HG02588 (cell line): ENCODE measurements at regions not wholly inside any gene's neighbourhood (a gene's known extent, or its start where the extent isn't known, plus 50 kb on each side); places are given as distances from the start of the nearest gene placed in this dataset.

Source experiments
- ATAC-seq: cut with Tn5 transposase; IDR thresholded peaks from one replicate; pipeline ENCODE4 v1.9.1; 2021; ENCODE audit warnings: mild to moderate bottlenecking, moderate library complexity; ENCODE audit not compliant: unreplicated experiment

GRCh38 chr11:104538313-104538712 lies 359.9 kb downstream of the CASP12 start:
- ATAC-seq: no peak

GRCh38 chr11:104534278-104534677 lies 364.0 kb downstream of the CASP12 start:
- no peak for ATAC-seq

DNA sequence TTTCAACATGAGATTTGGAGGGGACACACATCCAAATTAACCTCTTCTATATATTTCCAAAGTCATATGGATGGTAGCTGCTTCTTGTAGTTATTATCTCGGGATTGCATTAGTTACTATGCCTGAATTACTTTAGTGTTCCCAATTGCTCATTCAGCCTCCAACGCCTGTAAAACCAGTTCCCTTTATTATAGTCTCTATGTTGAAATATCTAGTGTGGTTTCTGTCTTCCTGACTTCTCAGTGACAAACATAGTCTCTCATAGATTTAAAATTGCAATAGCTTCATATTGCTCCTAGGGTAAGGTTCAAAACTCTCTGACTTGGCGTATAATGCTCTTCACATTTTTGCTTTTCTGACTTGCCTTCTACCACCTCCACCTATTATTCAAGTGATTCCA lies 366.4 kb downstream of the CASP12 start:
- ATAC-seq: no peak

GRCh38 chr11:104531075-104531474 lies 367.1 kb upstream of the PDGFD start:
- no peak for ATAC-seq

GRCh38 chr11:104529906-104530305 lies 366.0 kb upstream of the PDGFD start:
- no peak for ATAC-seq

- ATAC-seq: no peak
Observed at GRCh38 chr11:104529213-104529612, 365.3 kb upstream of the PDGFD start.

- ATAC-seq: no peak
Observed at GRCh38 chr11:104526006-104526405, 362.1 kb upstream of the PDGFD start.

DNA sequence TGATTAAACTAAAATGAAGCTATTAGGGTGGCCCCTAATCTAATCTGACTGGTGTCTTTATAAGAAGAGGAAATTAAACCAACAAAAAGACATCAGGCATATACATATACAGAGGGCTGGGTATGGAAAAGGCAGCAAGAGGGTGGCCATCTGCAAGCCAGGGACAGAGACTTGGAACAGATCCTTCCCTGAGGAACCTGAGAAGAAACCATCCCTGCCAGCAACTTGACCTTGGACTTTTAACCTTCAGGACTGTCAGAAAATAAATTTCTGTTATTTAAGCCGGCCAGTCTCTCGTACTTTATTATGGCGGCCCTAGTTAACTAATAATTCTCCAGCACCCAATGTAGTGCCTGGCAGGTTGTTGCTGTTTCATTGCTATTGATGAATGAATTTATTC lies 361.5 kb upstream of the PDGFD start:
- ATAC-seq: no peak

DNA sequence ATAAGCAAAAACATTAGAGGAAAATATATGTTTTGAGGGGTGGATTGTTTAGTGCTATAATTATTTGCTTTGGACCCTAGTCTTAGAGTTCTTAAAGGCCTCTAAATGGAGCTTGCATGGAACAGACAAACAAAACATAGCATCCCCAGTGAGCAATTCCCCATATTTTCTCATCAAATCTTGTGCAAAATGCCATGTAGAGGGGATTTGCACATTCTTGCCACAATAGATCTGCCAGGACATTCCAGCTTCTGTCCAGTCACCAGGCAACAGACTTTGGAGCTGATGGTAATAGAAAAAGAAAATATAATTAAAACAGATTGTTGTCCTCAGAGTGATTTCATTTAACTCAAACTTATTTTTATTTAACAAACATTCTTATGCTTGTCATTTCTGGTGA lies 360.3 kb upstream of the PDGFD start:
- no peak for ATAC-seq

- no peak for ATAC-seq
Observed at GRCh38 chr11:104523611-104524010, 359.7 kb upstream of the PDGFD start.

- no peak for ATAC-seq
Observed at GRCh38 chr11:104522650-104523049, 358.7 kb upstream of the PDGFD start.

DNA sequence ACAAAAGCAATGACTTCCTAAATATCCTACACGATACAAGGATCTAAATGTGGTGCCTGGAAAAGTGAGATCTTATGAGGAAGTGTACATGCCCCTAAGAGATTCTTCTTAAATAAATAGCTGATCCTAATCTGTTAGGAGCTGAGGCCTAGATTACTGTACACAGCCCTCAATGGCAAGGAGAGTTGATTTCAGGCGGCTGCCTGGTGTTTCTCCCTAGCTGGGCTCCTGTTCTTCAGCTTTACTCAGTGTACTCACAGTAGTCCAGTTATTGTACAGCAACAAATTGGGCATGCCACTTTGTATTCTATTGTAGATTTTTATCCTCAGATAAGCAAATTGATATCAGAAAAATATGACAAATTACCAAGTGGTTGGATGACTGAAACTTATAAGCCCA lies 358.2 kb upstream of the PDGFD start:
- ATAC-seq: no peak

- no peak for ATAC-seq
Observed at GRCh38 chr11:104510169-104510568, 346.2 kb upstream of the PDGFD start.

DNA sequence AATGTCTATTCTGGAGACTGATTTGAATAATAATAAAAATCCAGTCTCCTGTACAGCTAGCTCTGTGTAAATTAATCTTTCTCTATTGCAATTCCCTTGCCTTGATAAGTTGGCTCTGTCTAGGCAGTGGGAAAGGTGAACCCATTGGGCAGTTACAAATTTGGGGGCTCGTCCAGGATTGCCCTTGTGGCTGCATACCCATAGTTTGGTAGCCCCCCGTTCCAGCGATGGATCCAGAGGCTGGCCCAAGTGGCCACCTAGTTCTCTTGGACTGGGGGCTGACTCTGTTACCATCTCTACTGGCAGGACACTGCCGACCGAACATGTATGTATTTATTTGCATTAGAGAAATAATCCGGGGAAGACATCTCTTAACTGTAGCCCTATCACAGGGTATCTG lies 326.2 kb upstream of the PDGFD start:
- ATAC-seq: no peak

- ATAC-seq: no peak
Observed at GRCh38 chr11:104488561-104488960, 324.6 kb upstream of the PDGFD start.

DNA sequence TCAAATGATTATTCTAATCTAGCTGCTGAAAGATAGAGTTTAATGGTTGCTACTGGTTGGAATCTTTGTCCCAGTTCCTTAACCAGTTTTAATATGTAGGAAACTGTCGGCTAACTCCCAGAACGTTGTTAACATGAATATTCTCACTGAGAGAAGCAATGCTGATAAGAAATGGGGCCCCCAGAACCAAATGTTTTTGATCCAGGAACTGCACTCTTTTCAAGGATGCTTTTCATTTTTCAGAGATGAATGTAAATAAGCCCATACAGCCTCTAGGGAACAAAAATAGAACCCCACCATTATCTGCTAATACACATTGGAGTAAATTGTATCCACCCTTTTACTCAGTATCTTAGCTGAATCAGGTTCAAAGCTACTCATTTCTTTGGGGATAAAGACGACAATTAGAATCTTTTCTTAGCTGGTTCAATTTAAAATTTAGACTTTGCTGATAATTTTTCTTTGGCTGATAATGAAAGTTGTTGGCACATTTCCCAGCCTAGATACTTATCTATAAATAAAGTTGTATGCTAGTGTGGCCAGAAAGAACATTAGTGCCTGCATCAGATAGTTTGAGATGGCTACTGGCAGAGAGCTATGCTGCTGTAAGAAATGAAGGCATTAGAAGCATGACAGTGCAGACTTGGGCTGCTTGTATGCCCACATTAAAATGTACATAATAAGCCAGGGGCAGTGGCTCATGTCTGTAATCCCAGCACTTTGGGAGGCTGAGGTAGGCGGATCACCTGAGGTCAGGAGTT lies 323.3 kb upstream of the PDGFD start:
- ATAC-seq: no peak

DNA sequence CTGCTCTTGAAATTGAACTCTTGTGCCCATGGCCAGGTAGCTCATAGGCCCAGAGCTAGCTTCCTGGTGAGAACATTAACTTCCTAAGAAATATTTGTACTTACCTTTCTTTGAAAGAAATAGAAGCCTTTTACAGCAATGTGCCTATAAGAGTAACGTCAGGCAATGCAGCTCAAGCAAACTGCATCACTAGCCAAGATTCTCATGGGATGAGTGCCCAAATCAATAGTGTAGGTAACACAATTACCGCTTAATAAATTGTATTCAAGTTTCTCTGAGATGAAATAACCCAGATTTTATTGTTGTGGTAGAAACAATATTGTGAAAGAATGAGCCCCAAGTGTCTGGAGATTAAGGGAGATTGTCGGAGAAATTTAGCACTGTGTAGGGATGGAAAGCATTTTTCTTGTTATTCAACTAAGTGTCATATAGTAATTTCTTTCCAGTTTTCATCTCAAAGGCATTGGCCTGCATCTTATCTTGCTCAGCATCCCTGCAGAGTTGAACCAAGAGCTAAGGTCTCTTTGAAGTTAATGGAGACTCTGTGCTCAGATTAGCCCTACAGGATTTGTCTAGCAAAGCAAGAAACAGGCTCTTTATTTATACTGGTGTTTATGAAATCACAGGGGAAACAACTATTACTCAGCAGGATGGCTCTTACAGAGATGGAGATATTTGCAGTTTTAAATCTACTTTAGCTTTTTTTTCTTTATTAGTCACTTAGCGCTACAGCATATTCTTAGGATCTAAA lies 321.0 kb upstream of the PDGFD start:
- no peak for ATAC-seq

DNA sequence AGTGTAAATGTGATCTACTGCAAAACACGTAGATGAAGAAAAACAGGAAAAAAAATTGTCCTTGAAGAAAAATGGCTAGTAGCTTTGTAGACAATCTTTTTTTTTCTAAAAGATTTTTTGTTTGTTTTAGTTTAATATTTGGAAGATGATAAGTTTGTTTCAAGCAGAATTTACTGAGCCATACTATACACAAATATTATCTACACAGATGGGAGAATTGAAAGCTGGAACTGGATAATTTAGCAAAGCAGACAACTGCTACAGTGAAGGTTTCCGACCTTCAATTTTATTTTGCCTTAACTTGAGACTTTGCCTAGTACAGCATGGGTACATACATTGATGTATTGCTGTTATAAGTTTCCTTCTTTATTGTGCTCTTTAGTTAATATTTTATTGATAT lies 313.0 kb upstream of the PDGFD start:
- no peak for ATAC-seq

- ATAC-seq: no peak
Observed at GRCh38 chr11:104476454-104476853, 312.5 kb upstream of the PDGFD start.

GRCh38 chr11:104467404-104467803 lies 303.5 kb upstream of the PDGFD start:
- no peak for ATAC-seq

DNA sequence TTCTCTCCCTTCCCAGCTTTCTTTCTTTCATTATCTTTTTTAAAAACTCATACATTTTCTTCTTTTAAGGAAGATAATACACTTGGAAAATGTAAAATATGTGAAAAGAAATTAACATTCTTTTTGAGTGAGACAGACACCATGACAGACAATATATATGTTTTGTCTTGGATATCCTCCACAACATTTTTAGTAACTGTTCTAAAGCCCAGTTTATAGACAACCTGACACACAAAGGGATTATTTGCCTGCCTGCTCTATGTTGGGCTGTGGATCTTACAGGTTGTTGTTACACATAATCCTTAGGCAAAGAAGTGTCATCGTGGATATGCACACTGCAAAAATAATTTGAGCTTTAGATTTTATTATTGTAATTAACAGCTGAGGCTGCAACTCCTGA lies 301.4 kb upstream of the PDGFD start:
- ATAC-seq: no peak

GRCh38 chr11:104464691-104465090 lies 300.7 kb upstream of the PDGFD start:
- ATAC-seq: no peak

DNA sequence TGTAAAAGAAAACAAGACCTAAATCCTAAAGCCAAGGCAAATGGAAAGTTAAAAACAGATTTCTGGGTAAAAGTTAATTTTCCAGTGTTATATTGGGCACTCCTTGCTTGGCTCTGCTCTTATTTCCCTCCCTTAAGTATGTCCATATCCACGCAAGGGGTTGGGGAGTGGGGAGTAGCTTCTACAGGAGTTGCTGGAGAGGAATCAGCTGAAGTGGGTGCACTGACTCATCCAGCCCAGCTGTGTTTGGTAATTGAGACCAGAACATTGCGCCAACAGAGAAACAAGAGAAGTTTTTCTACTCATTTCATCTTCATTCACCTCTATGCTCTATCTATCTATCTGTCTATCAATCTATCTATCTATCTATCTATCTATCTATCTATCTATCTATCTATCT lies 298.4 kb upstream of the PDGFD start:
- ATAC-seq: no peak
